SK-N-MC (cell line): ENCODE measurements at regions not wholly inside any gene's neighbourhood (a gene's known extent, or its start where the extent isn't known, plus 50 kb on each side); places are given as distances from the start of the nearest gene placed in this dataset.
A peak's percentile ranks its signal among the peaks of the same experiment; 100 is the strongest.
"Not testable (repeated sequence)": the region's sequence is repeated elsewhere in the genome, so short reads cannot be mapped to it uniquely, and the experiment has no call there.

Source experiments
- DNase-seq: peaks from one replicate; pipeline ENCODE4 v3.0.0-alpha.2; 2011; ENCODE audit warnings: low read depth, low spot score
- H3K27ac ChIP-seq: fragments of 200-600 bp; sonication (generic); 2 replicates; pipeline ENCODE4 v1.5.1; 2016; ENCODE audit warnings: mixed run types
- H3K36me3 ChIP-seq: fragments of 200-600 bp; sonication (generic); 2 replicates; pipeline ENCODE4 v1.6.1; 2017; ENCODE audit warnings: antibody characterized with exemption, low read length, mixed read lengths; ENCODE audit not compliant: insufficient read depth
- H3K4me3 ChIP-seq: fragments of 200-600 bp; sonication (generic); 2 replicates; pipeline ENCODE4 v1.5.1; 2016
- H3K9ac ChIP-seq: fragments of 200-600 bp; sonication (generic); 2 replicates; pipeline ENCODE4 v1.8.0; 2017; ENCODE audit warnings: mixed run types, mixed read lengths; ENCODE audit not compliant: insufficient read length
- H3K9me3 ChIP-seq: fragments of 200-600 bp; sonication (generic); 2 replicates; pipeline ENCODE4 v1.6.1; 2017; ENCODE audit warnings: low read depth, mild to moderate bottlenecking, antibody characterized with exemption, low read length, moderate library complexity, mixed read lengths
- EZH2 ChIP-seq: fragments of 200-600 bp; sonication (generic); IDR thresholded peaks from one replicate; pipeline ENCODE4 v1.6.1; 2017; ENCODE audit warnings: antibody characterized with exemption
- FOXP2 ChIP-seq: optimal IDR thresholded peaks from 2 replicates; pipeline ENCODE3; 2011; ENCODE audit warnings: mild to moderate bottlenecking, moderate library complexity; ENCODE audit not compliant: insufficient read depth; ENCODE audit errors: extremely low read length, control extremely low read depth
- POLR2AphosphoS5 ChIP-seq: IDR thresholded peaks from 2 replicates; pipeline ENCODE4 v1.6.1; 2012; ENCODE audit warnings: mild to moderate bottlenecking, low read depth, low read length, borderline replicate concordance

- Histone ChIP-seq H3K9ac (no peak overlapping the region), H3K9me3 (no peaks in the 10 kb centered on the region), H3K4me3 (no peak overlapping the region), H3K27ac (peak overlapping the region; percentile 61; the same call in 1 of the 2 replicates), H3K36me3 (no peaks in the 10 kb centered on the region)
- no peak for TF ChIP-seq EZH2
- TF ChIP-seq POLR2AphosphoS5 = no peak
- TF ChIP-seq FOXP2 = no peak
- no peak for DNase-seq
Observed at GRCh38 chr11:81970886-81971285, 762.8 kb downstream of the FAM181B start.

GRCh38 chr11:81967242-81967641, 766.4 kb downstream of the FAM181B start:
- DNase-seq = no peak
- H3K4me3 ChIP-seq = no peak overlapping the region
- H3K9me3 ChIP-seq = no peaks in the 10 kb centered on the region
- H3K9ac ChIP-seq = no peak overlapping the region
- H3K36me3 ChIP-seq = no peaks in the 10 kb centered on the region
- TF ChIP-seq EZH2 (no peak), POLR2AphosphoS5 (no peak), FOXP2 (no peak)
- no peak overlapping the region for H3K27ac ChIP-seq

GRCh38 chr11:81966340-81966739, 767.3 kb downstream of the FAM181B start:
- H3K4me3 ChIP-seq = no peak overlapping the region
- TF ChIP-seq FOXP2 (no peak), EZH2 (no peak), POLR2AphosphoS5 (no peak)
- H3K9ac ChIP-seq = no peak overlapping the region
- H3K27ac ChIP-seq = no peak overlapping the region
- no peaks in the 10 kb centered on the region for H3K36me3 ChIP-seq
- DNase-seq = no peak
- H3K9me3 ChIP-seq = no peaks in the 10 kb centered on the region

- Histone ChIP-seq H3K9me3 (no peaks in the 10 kb centered on the region), H3K36me3 (no peaks in the 10 kb centered on the region), H3K9ac (no peak overlapping the region), H3K4me3 (no peak overlapping the region), H3K27ac (no peak overlapping the region)
- DNase-seq = no peak
- TF ChIP-seq POLR2AphosphoS5 (no peak), EZH2 (no peak), FOXP2 (no peak)
Observed at GRCh38 chr11:81963018-81963417, 770.6 kb downstream of the FAM181B start.

GRCh38 chr11:81960443-81960842, 773.2 kb downstream of the FAM181B start:
- Histone ChIP-seq H3K36me3 (no peaks in the 10 kb centered on the region), H3K9me3 (no peaks in the 10 kb centered on the region), H3K27ac (peak overlapping the region; percentile 29; the same call in 1 of the 2 replicates), H3K4me3 (peak overlapping the region; percentile 49), H3K9ac (no peak overlapping the region)
- no peak for DNase-seq
- TF ChIP-seq EZH2 (no peak), FOXP2 (no peak), POLR2AphosphoS5 (no peak)

- H3K9me3 ChIP-seq = no peaks in the 10 kb centered on the region
- TF ChIP-seq FOXP2 (no peak), EZH2 (no peak), POLR2AphosphoS5 (no peak)
- H3K4me3 ChIP-seq = no peak overlapping the region
- no peaks in the 10 kb centered on the region for H3K36me3 ChIP-seq
- H3K27ac ChIP-seq = peak overlapping the region; percentile 11
- DNase-seq = no peak
- no peak overlapping the region for H3K9ac ChIP-seq
Observed at GRCh38 chr11:81959341-81959740, 774.3 kb downstream of the FAM181B start.

- DNase-seq, H3K36me3 ChIP-seq, H3K27ac ChIP-seq, H3K9ac ChIP-seq, H3K9me3 ChIP-seq, H3K4me3 ChIP-seq: not testable (repeated sequence)
Observed at GRCh38 chr11:81954301-81954700, 779.4 kb downstream of the FAM181B start.

GRCh38 chr11:81946831-81947230, 786.8 kb downstream of the FAM181B start:
- DNase-seq = no peak
- TF ChIP-seq FOXP2 (no peak), POLR2AphosphoS5 (no peak), EZH2 (no peak)
- Histone ChIP-seq H3K9me3 (no peaks in the 10 kb centered on the region), H3K4me3 (no peak overlapping the region), H3K27ac (no peak overlapping the region), H3K36me3 (no peaks in the 10 kb centered on the region), H3K9ac (no peak overlapping the region)

GRCh38 chr11:81942646-81943045, 791.0 kb downstream of the FAM181B start:
- Histone ChIP-seq H3K36me3 (no peaks in the 10 kb centered on the region), H3K9ac (no peak overlapping the region), H3K9me3 (no peaks in the 10 kb centered on the region), H3K27ac (no peak overlapping the region), H3K4me3 (no peak overlapping the region)
- DNase-seq = no peak
- TF ChIP-seq FOXP2 = no peak
- no peak for TF ChIP-seq EZH2
- TF ChIP-seq POLR2AphosphoS5 = no peak

- Histone ChIP-seq H3K9me3 (no peaks in the 10 kb centered on the region), H3K4me3 (no peak overlapping the region), H3K27ac (no peak overlapping the region), H3K36me3 (no peaks in the 10 kb centered on the region), H3K9ac (no peak overlapping the region)
- no peak for TF ChIP-seq EZH2
- no peak for TF ChIP-seq POLR2AphosphoS5
- no peak for TF ChIP-seq FOXP2
- DNase-seq = no peak
Observed at GRCh38 chr11:81941998-81942397, 791.7 kb downstream of the FAM181B start.
